GM10248 (cell line): ENCODE measurements at regions not wholly inside any gene's neighbourhood (a gene's known extent, or its start where the extent isn't known, plus 50 kb on each side); places are given as distances from the start of the nearest gene placed in this dataset.

Source experiments
- CTCF ChIA-PET: fragments of 300-600 bp; sonication (Branson Sonifier 250); formaldehyde crosslinking; extraction: SDS; loops from one replicate; lab custom pipeline; 2021; ENCODE audit warnings: antibody characterized with exemption; lab: Yijun Ruan, JAX
- POLR2A ChIA-PET: fragments of 350-650 bp; sonication (Branson Sonifier 250); formaldehyde crosslinking; extraction: SDS; loops from one replicate; lab custom pipeline; 2020; ENCODE audit warnings: antibody characterized with exemption; lab: Yijun Ruan, JAX
- DNase-seq: peaks from one replicate; pipeline ENCODE4 v3.0.0; 2012; ENCODE audit errors: extremely low spot score
- CTCF ChIP-seq: IDR thresholded peaks from 2 replicates; pipeline ENCODE4 v1.5.1; 2012; ENCODE audit warnings: mild to moderate bottlenecking, low read depth; ENCODE audit errors: extremely low read depth, missing control alignments, control extremely low read depth

- no peak for DNase-seq
- TF ChIP-seq CTCF: no peak
- ChIA-PET CTCF (interaction anchor here (0.8 kb wide), 1 partner anchor 12 kb away, joined by 4 read pairs; no protein-coding TSS in a partner anchor), POLR2A (no interaction called here)
Measured at GRCh38 chr2:107681936-107682335, 144.8 kb upstream of the RGPD4 start.

GRCh38 chr2:107684421-107684820 lies 142.3 kb upstream of the RGPD4 start:
- DNase-seq: no peak
- ChIA-PET POLR2A (no interaction called here), CTCF (interaction anchor here (0.7 kb wide), 1 partner anchor 18 kb away, joined by 3 read pairs; no protein-coding TSS in a partner anchor)
- TF ChIP-seq CTCF: no peak

- DNase-seq: no peak
- CTCF ChIA-PET: interaction anchor here (0.7 to 0.9 kb wide), 2 partner anchors 9 to 10 kb away, joined by 3 read pairs; no protein-coding TSS in a partner anchor
- POLR2A ChIA-PET: no interaction called here
- no peak for TF ChIP-seq CTCF
Measured at GRCh38 chr2:107685421-107685986, 141.2 kb upstream of the RGPD4 start.

- no peak for DNase-seq
- ChIA-PET POLR2A (no interaction called here), CTCF (no interaction called here)
- TF ChIP-seq CTCF: no peak
Measured at GRCh38 chr2:107687073-107687472, 139.6 kb upstream of the RGPD4 start.

- TF ChIP-seq CTCF: no peak
- ChIA-PET CTCF (no interaction called here), POLR2A (no interaction called here)
- no peak for DNase-seq
Measured at GRCh38 chr2:107688135-107688534, 138.6 kb upstream of the RGPD4 start.

- CTCF ChIA-PET: no interaction called here
- TF ChIP-seq CTCF: no peak
- no peak for DNase-seq
- POLR2A ChIA-PET: no interaction called here
Measured at GRCh38 chr2:107693604-107694003, 133.1 kb upstream of the RGPD4 start.

- CTCF ChIA-PET: interaction anchor here (1.3 kb wide), 1 partner anchor 32 kb away, joined by 3 read pairs; no protein-coding TSS in a partner anchor
- no peak for TF ChIP-seq CTCF
- DNase-seq: no peak
- POLR2A ChIA-PET: no interaction called here
Measured at GRCh38 chr2:107694667-107695066, 132.0 kb upstream of the RGPD4 start.
